Ramos (cell line): ENCODE measurements at regions not wholly inside any gene's neighbourhood (a gene's known extent, or its start where the extent isn't known, plus 50 kb on each side); places are given as distances from the start of the nearest gene placed in this dataset.

Experiments
- in situ Hi-C: fragments of 300-500 bp; cut with MboI; formaldehyde crosslinking; loops from one replicate; pipeline ENCODE4 v1.14.3; 2022; ENCODE audit warnings: low sequenced_read_pairs; ENCODE audit not compliant: unreplicated experiment

- in situ Hi-C loops: loop anchor here (25.0 kb wide), 1 partner anchor 1667 kb away; the partner anchor contains the start of gene PCDH17
Observed at GRCh38 chr13:59304596-59304995, 859.1 kb downstream of the DIAPH3 start.

- in situ Hi-C loops: loop anchor here (25.0 kb wide), 1 partner anchor 1669 kb away; the partner anchor contains the start of gene PCDH17
Observed at GRCh38 chr13:59305896-59306295, 857.8 kb downstream of the DIAPH3 start.

GRCh38 chr13:59312776-59313175, 851.0 kb downstream of the DIAPH3 start:
- in situ Hi-C loops: loop anchor here (25.0 kb wide), 1 partner anchor 1675 kb away; the partner anchor contains the start of gene PCDH17

- in situ Hi-C loops: loop anchor here (25.0 kb wide), 1 partner anchor 1681 kb away; the partner anchor contains the start of gene PCDH17
Observed at GRCh38 chr13:59318320-59318930, 845.3 kb downstream of the DIAPH3 start.

- in situ Hi-C loops: loop anchor here (25.0 kb wide), 1 partner anchor 1682 kb away; the partner anchor contains the start of gene PCDH17
Observed at GRCh38 chr13:59319276-59319675, 844.5 kb downstream of the DIAPH3 start.

- in situ Hi-C loops: loop anchor here (25.0 kb wide), 1 partner anchor 1683 kb away; the partner anchor contains the start of gene PCDH17
Observed at GRCh38 chr13:59320021-59320420, 843.7 kb downstream of the DIAPH3 start.

- in situ Hi-C loops: loop anchor here (25.0 kb wide), 1 partner anchor 1687 kb away; the partner anchor contains the start of gene PCDH17
Observed at GRCh38 chr13:59324401-59324800, 839.3 kb downstream of the DIAPH3 start.

GRCh38 chr13:59326717-59327116, 837.0 kb downstream of the DIAPH3 start:
- in situ Hi-C loops: no loop called here

GRCh38 chr13:59330764-59331163, 833.0 kb downstream of the DIAPH3 start:
- in situ Hi-C loops: no loop called here

GRCh38 chr13:59332966-59333365, 830.8 kb downstream of the DIAPH3 start:
- in situ Hi-C loops: no loop called here

GRCh38 chr13:59337070-59337469, 826.7 kb downstream of the DIAPH3 start:
- in situ Hi-C loops: no loop called here

GRCh38 chr13:59340151-59340550, 823.6 kb downstream of the DIAPH3 start:
- in situ Hi-C loops: no loop called here

- in situ Hi-C loops: no loop called here
Observed at GRCh38 chr13:59340581-59340980, 823.1 kb downstream of the DIAPH3 start.

- in situ Hi-C loops: no loop called here
Observed at GRCh38 chr13:59342400-59342799, 821.3 kb downstream of the DIAPH3 start.

GRCh38 chr13:59343132-59343531, 820.6 kb downstream of the DIAPH3 start:
- in situ Hi-C loops: no loop called here

GRCh38 chr13:59343993-59344822, 819.5 kb downstream of the DIAPH3 start:
- in situ Hi-C loops: no loop called here

- in situ Hi-C loops: no loop called here
Observed at GRCh38 chr13:59345311-59345710, 818.4 kb downstream of the DIAPH3 start.

- in situ Hi-C loops: no loop called here
Observed at GRCh38 chr13:59346999-59347723, 816.6 kb downstream of the DIAPH3 start.

- in situ Hi-C loops: no loop called here
Observed at GRCh38 chr13:59348617-59349016, 815.1 kb downstream of the DIAPH3 start.

GRCh38 chr13:59352600-59352999, 811.1 kb downstream of the DIAPH3 start:
- in situ Hi-C loops: no loop called here
